Kidney (tissue), 13 donors: ENCODE measurements at regions not wholly inside any gene's neighbourhood (a gene's known extent, or its start where the extent isn't known, plus 50 kb on each side); places are given as distances from the start of the nearest gene placed in this dataset.

ENCODE experiments used
- DNase-seq, 5 donors: peaks; one replicate each; pipeline ENCODE4 v3.0.0-alpha.2; 2013 to 2020
- FAIRE-seq: peaks from 2 replicates; lab custom pipeline; 2012; peaks lifted over from hg19 to GRCh38; lab: Jason Lieb, UNC
- H3K27ac ChIP-seq, 2 donors: one replicate each; pipeline ENCODE4 v1.7.0; 2013; ENCODE audit warnings: low read depth in 2 of 2, low read length in 2 of 2, inconsistent platforms in 1 of 2
- H3K27me3 ChIP-seq: one replicate; pipeline ENCODE4 v1.7.1; 2013; ENCODE audit warnings: low read length, inconsistent platforms; ENCODE audit not compliant: control insufficient read depth, insufficient read depth
- H3K36me3 ChIP-seq, 3 donors: one replicate each; pipeline versions ENCODE4 v1.7.0 to v1.7.1; 2013; ENCODE audit warnings: low read length in 3 of 3, control low read depth in 1 of 3, inconsistent platforms in 1 of 3; ENCODE audit not compliant: insufficient read depth in 3 of 3, control insufficient read depth in 2 of 3
- H3K4me1 ChIP-seq, 3 donors: one replicate each; pipeline versions ENCODE4 v1.7.0 to v1.7.1; 2013; ENCODE audit warnings: low read length in 3 of 3, inconsistent platforms in 1 of 3, low read depth in 1 of 3; ENCODE audit not compliant: control insufficient read depth in 2 of 3, insufficient read depth in 2 of 3
- H3K4me3 ChIP-seq, 3 donors: one replicate each; pipeline versions ENCODE4 v1.7.0 to v1.8.1; 2013; ENCODE audit warnings: low read length in 3 of 3, control low read depth in 1 of 3, inconsistent platforms in 1 of 3
- H3K9ac ChIP-seq, 3 donors: one replicate each; pipeline versions ENCODE4 v1.7.0 to v1.7.1; 2013; ENCODE audit warnings: low read length in 3 of 3, control low read depth in 1 of 3, inconsistent platforms in 1 of 3
- H3K9me3 ChIP-seq, 3 donors: one replicate each; pipeline versions ENCODE4 v1.7.0 to v1.7.1; 2013; ENCODE audit warnings: low read length in 3 of 3, control low read depth in 1 of 3, inconsistent platforms in 1 of 3; ENCODE audit not compliant: control insufficient read depth in 2 of 3, insufficient read depth in 1 of 3
- CTCF ChIP-seq: IDR thresholded peaks from 3 replicates; pipeline ENCODE4 v1.5.1; 2012; ENCODE audit warnings: mild to moderate bottlenecking, moderate library complexity, borderline replicate concordance; ENCODE audit not compliant: insufficient read depth; ENCODE audit errors: extremely low read depth
- intact Hi-C: fragments of 100-400 bp; cut with DNase I; formaldehyde crosslinking; loops from one replicate; pipeline ENCODE4 v1.11.1; 2022
- donor health status: control.
- donor health status: control.
- donor health status: control.
- donor health status: control.
- donor health status: control.
- donor health status: DM: yes; HTN: yes; CAD: no.
- donor health status: Normal renal cell carcinoma (clear cell type).

- H3K27me3 ChIP-seq = no peaks in the 10 kb centered on the region
- no peak for TF ChIP-seq CTCF
- H3K4me3 ChIP-seq = no peak overlapping the region
- intact Hi-C loops = no loop called here
- H3K36me3 ChIP-seq = no peaks in the 10 kb centered on the region
- no peak overlapping the region for H3K27ac ChIP-seq
- DNase-seq (peak in 1 of 5 donors; percentile 6), FAIRE-seq (no peak)
- H3K4me1 ChIP-seq = no peaks in the 10 kb centered on the region
- no peak overlapping the region for H3K9ac ChIP-seq
- H3K9me3 ChIP-seq = no peaks in the 10 kb centered on the region
These were observed 1037.4 kb upstream of the TMPRSS15 start for GRCh38 chr21:19440792-19441655.

GRCh38 chr21:19458295-19458694, 1054.7 kb upstream of the TMPRSS15 start:
- FAIRE-seq = no peak
- no peak for DNase-seq
- Histone ChIP-seq H3K27ac (no peak overlapping the region), H3K36me3 (no peaks in the 10 kb centered on the region), H3K9ac (no peak overlapping the region), H3K9me3 (no peaks in the 10 kb centered on the region), H3K27me3 (no peaks in the 10 kb centered on the region), H3K4me1 (no peaks in the 10 kb centered on the region), H3K4me3 (no peak overlapping the region)
- TF ChIP-seq CTCF = no peak
- intact Hi-C loops = no loop called here

- no peak for TF ChIP-seq CTCF
- Histone ChIP-seq H3K36me3 (no peaks in the 10 kb centered on the region), H3K4me1 (no peaks in the 10 kb centered on the region), H3K4me3 (no peak overlapping the region), H3K9ac (no peak overlapping the region), H3K9me3 (no peaks in the 10 kb centered on the region), H3K27me3 (no peaks in the 10 kb centered on the region), H3K27ac (no peak overlapping the region)
- DNase-seq = no peak
- intact Hi-C loops = no loop called here
- no peak for FAIRE-seq
These were observed 1058.1 kb upstream of the TMPRSS15 start for GRCh38 chr21:19461481-19462205.
